ENCODE measurements at regions not wholly inside any gene's neighbourhood (a gene's known extent, or its start where the extent isn't known, plus 50 kb on each side); places are given as distances from the start of the nearest gene placed in this dataset.
"Not testable (repeated sequence)": the region's sequence is repeated elsewhere in the genome, so short reads cannot be mapped to it uniquely, and the experiment has no call there.

- DNase-seq: no peak
- H3K4me1 Mint-ChIP-seq: no peaks in the 10 kb centered on the region
- POLR2A ChIA-PET: no interaction called here
- no peak for ATAC-seq (ENCODE audit: low read depth)
- peaks cover 2% of the 10 kb centered on the region for H3K36me3 Mint-ChIP-seq
- peaks cover 2% of the 10 kb centered on the region for H3K9me3 Mint-ChIP-seq
- H3K27me3 Mint-ChIP-seq: no peaks in the 10 kb centered on the region
- no peak overlapping the region for H3K27ac Mint-ChIP-seq
- no peak overlapping the region for H3K4me3 Mint-ChIP-seq
Measured at GRCh38 chr21:28690196-28690595, 302.5 kb downstream of the LTN1 start.

GRCh38 chr21:28688381-28688780 is 304.3 kb downstream of the LTN1 start:
- no peaks in the 10 kb centered on the region for H3K9me3 Mint-ChIP-seq
- H3K27me3 Mint-ChIP-seq: no peaks in the 10 kb centered on the region
- peaks cover 1% of the 10 kb centered on the region for H3K4me1 Mint-ChIP-seq
- ATAC-seq (ENCODE audit: low read depth) (no peak), DNase-seq (no peak)
- H3K27ac Mint-ChIP-seq: no peak overlapping the region
- no peak overlapping the region for H3K4me3 Mint-ChIP-seq
- peaks cover 3% of the 10 kb centered on the region for H3K36me3 Mint-ChIP-seq
- POLR2A ChIA-PET: no interaction called here

GRCh38 chr21:28687586-28687985 is 305.1 kb downstream of the LTN1 start:
- ATAC-seq (ENCODE audit: low read depth): no peak

GRCh38 chr21:28683982-28684752 is 308.5 kb downstream of the LTN1 start:
- ATAC-seq (ENCODE audit: low read depth) (no peak), DNase-seq (no peak)
- no peak overlapping the region for H3K4me3 Mint-ChIP-seq
- POLR2A ChIA-PET: no interaction called here
- H3K9me3 Mint-ChIP-seq: no peaks in the 10 kb centered on the region
- peaks cover 1% of the 10 kb centered on the region for H3K4me1 Mint-ChIP-seq
- peaks cover 3% of the 10 kb centered on the region for H3K36me3 Mint-ChIP-seq
- no peak overlapping the region for H3K27ac Mint-ChIP-seq
- H3K27me3 Mint-ChIP-seq: no peaks in the 10 kb centered on the region

More at GRCh38 chr21:28687586-28687985, 305.1 kb downstream of the LTN1 start:
- no peak overlapping the region for H3K4me3 Mint-ChIP-seq
- no peaks in the 10 kb centered on the region for H3K9me3 Mint-ChIP-seq
- POLR2A ChIA-PET: no interaction called here
- H3K27me3 Mint-ChIP-seq: no peaks in the 10 kb centered on the region
- no peak overlapping the region for H3K27ac Mint-ChIP-seq
- peaks cover 1% of the 10 kb centered on the region for H3K4me1 Mint-ChIP-seq
- peaks cover 3% of the 10 kb centered on the region for H3K36me3 Mint-ChIP-seq
- no peak for DNase-seq

- H3K9me3 Mint-ChIP-seq; POLR2A ChIA-PET; H3K27ac Mint-ChIP-seq; H3K27me3 Mint-ChIP-seq; H3K36me3 Mint-ChIP-seq; DNase-seq; H3K4me3 Mint-ChIP-seq; ATAC-seq (ENCODE audit: low read depth); H3K4me1 Mint-ChIP-seq: not testable (repeated sequence)
Measured at GRCh38 chr21:28682884-28683283, 309.8 kb downstream of the LTN1 start.

- H3K4me1 Mint-ChIP-seq; H3K9me3 Mint-ChIP-seq; ATAC-seq (ENCODE audit: low read depth); H3K4me3 Mint-ChIP-seq; POLR2A ChIA-PET; H3K27me3 Mint-ChIP-seq; H3K27ac Mint-ChIP-seq; DNase-seq; H3K36me3 Mint-ChIP-seq: not testable (repeated sequence)
Measured at GRCh38 chr21:28677096-28677495, 315.6 kb downstream of the LTN1 start.

GRCh38 chr21:28675331-28676041 is 317.2 kb downstream of the LTN1 start:
- H3K36me3 Mint-ChIP-seq: peaks cover 4% of the 10 kb centered on the region
- DNase-seq (no peak), ATAC-seq (ENCODE audit: low read depth) (no peak)
- peaks cover 3% of the 10 kb centered on the region for H3K9me3 Mint-ChIP-seq
- no peak overlapping the region for H3K27ac Mint-ChIP-seq
- POLR2A ChIA-PET: no interaction called here
- H3K4me3 Mint-ChIP-seq: no peak overlapping the region
- H3K4me1 Mint-ChIP-seq: no peaks in the 10 kb centered on the region
- no peaks in the 10 kb centered on the region for H3K27me3 Mint-ChIP-seq

- H3K27me3 Mint-ChIP-seq: no peaks in the 10 kb centered on the region
- H3K4me1 Mint-ChIP-seq: no peaks in the 10 kb centered on the region
- H3K27ac Mint-ChIP-seq: no peak overlapping the region
- POLR2A ChIA-PET: no interaction called here
- no peak for ATAC-seq (ENCODE audit: low read depth)
- peaks cover 5% of the 10 kb centered on the region for H3K9me3 Mint-ChIP-seq
- H3K4me3 Mint-ChIP-seq: no peak overlapping the region
- DNase-seq: no peak
- peaks cover 6% of the 10 kb centered on the region for H3K36me3 Mint-ChIP-seq
Measured at GRCh38 chr21:28674763-28675162, 317.9 kb downstream of the LTN1 start.

- H3K27ac Mint-ChIP-seq: no peak overlapping the region
- peaks cover 6% of the 10 kb centered on the region for H3K36me3 Mint-ChIP-seq
- POLR2A ChIA-PET: no interaction called here
Measured at GRCh38 chr21:28671549-28672195, 321.0 kb downstream of the LTN1 start.

GRCh38 chr21:28669971-28670653 is 322.6 kb downstream of the LTN1 start:
- Mint-ChIP-seq H3K4me3 (no peak overlapping the region), H3K4me1 (peaks cover 3% of the 10 kb centered on the region), H3K9me3 (peaks cover 5% of the 10 kb centered on the region), H3K36me3 (peaks cover 6% of the 10 kb centered on the region), H3K27ac (no peak overlapping the region), H3K27me3 (no peaks in the 10 kb centered on the region)
- ATAC-seq (ENCODE audit: low read depth): no peak
- DNase-seq: no peak
- POLR2A ChIA-PET: no interaction called here

More at GRCh38 chr21:28671549-28672195, 321.0 kb downstream of the LTN1 start:
- peaks cover 3% of the 10 kb centered on the region for H3K4me1 Mint-ChIP-seq
- no peak for DNase-seq
- H3K9me3 Mint-ChIP-seq: peaks cover 5% of the 10 kb centered on the region
- ATAC-seq (ENCODE audit: low read depth): no peak
- H3K4me3 Mint-ChIP-seq: no peak overlapping the region
- H3K27me3 Mint-ChIP-seq: no peaks in the 10 kb centered on the region

- H3K9me3 Mint-ChIP-seq: peaks cover 5% of the 10 kb centered on the region
- no peaks in the 10 kb centered on the region for H3K27me3 Mint-ChIP-seq
- H3K4me3 Mint-ChIP-seq: no peak overlapping the region
- DNase-seq: no peak
- POLR2A ChIA-PET: no interaction called here
- H3K36me3 Mint-ChIP-seq: peaks cover 6% of the 10 kb centered on the region
- peaks cover 3% of the 10 kb centered on the region for H3K4me1 Mint-ChIP-seq
- no peak overlapping the region for H3K27ac Mint-ChIP-seq
- no peak for ATAC-seq (ENCODE audit: low read depth)
Measured at GRCh38 chr21:28669321-28669720, 323.4 kb downstream of the LTN1 start.

- peaks cover 2% of the 10 kb centered on the region for H3K27me3 Mint-ChIP-seq
- H3K4me1 Mint-ChIP-seq: no peaks in the 10 kb centered on the region
- H3K36me3 Mint-ChIP-seq: no peaks in the 10 kb centered on the region
- ATAC-seq (ENCODE audit: low read depth) (no peak), DNase-seq (no peak)
- POLR2A ChIA-PET: no interaction called here
- peaks cover 1% of the 10 kb centered on the region for H3K9me3 Mint-ChIP-seq
- no peak overlapping the region for H3K27ac Mint-ChIP-seq
- no peak overlapping the region for H3K4me3 Mint-ChIP-seq
Measured at GRCh38 chr21:28663754-28664153, 328.9 kb downstream of the LTN1 start.

GRCh38 chr21:28663111-28663693 is 329.5 kb downstream of the LTN1 start:
- Mint-ChIP-seq H3K27me3 (peaks cover 2% of the 10 kb centered on the region), H3K27ac (no peak overlapping the region), H3K9me3 (peaks cover 1% of the 10 kb centered on the region), H3K4me3 (no peak overlapping the region), H3K36me3 (no peaks in the 10 kb centered on the region), H3K4me1 (no peaks in the 10 kb centered on the region)
- POLR2A ChIA-PET: no interaction called here
- DNase-seq (no peak), ATAC-seq (ENCODE audit: low read depth) (no peak)
